GM18873 (cell line): ENCODE measurements at regions not wholly inside any gene's neighbourhood (a gene's known extent, or its start where the extent isn't known, plus 50 kb on each side); places are given as distances from the start of the nearest gene placed in this dataset.

Source experiments
- ATAC-seq: cut with Tn5 transposase; IDR thresholded peaks from one replicate; pipeline ENCODE4 v1.9.1; 2021; ENCODE audit warnings: mild to moderate bottlenecking, moderate library complexity, moderate number of reproducible peaks; ENCODE audit not compliant: unreplicated experiment, low FRiP score

GRCh38 chr6:41428336-41428995 is 93.1 kb downstream of the NCR2 start:
- ATAC-seq: no peak

GRCh38 chr6:41428996-41429421 is 93.6 kb downstream of the NCR2 start:
- ATAC-seq: no peak

- ATAC-seq: no peak
These were observed 94.4 kb downstream of the NCR2 start for GRCh38 chr6:41429506-41430504.

GRCh38 chr6:41430875-41431274 is 95.5 kb downstream of the NCR2 start:
- no peak for ATAC-seq

GRCh38 chr6:41432280-41432679 is 96.9 kb downstream of the NCR2 start:
- ATAC-seq: no peak

GRCh38 chr6:41434803-41435481 is 99.5 kb downstream of the NCR2 start:
- no peak for ATAC-seq

GRCh38 chr6:41437604-41438003 is 102.2 kb downstream of the NCR2 start:
- ATAC-seq: no peak

GRCh38 chr6:41438746-41439145 is 103.3 kb downstream of the NCR2 start:
- no peak for ATAC-seq

- peak; percentile 60 for ATAC-seq
These were observed 104.4 kb downstream of the NCR2 start for GRCh38 chr6:41439524-41440418.

- no peak for ATAC-seq
These were observed 105.2 kb upstream of the FOXP4 start for GRCh38 chr6:41440958-41441357.

- ATAC-seq: no peak
These were observed 104.4 kb upstream of the FOXP4 start for GRCh38 chr6:41441598-41442351.

- ATAC-seq: no peak
These were observed 103.9 kb upstream of the FOXP4 start for GRCh38 chr6:41442352-41442672.

GRCh38 chr6:41442800-41443501 is 103.2 kb upstream of the FOXP4 start:
- ATAC-seq: no peak

- ATAC-seq: no peak
These were observed 102.3 kb upstream of the FOXP4 start for GRCh38 chr6:41443616-41444525.

- no peak for ATAC-seq
These were observed 100.9 kb upstream of the FOXP4 start for GRCh38 chr6:41445261-41445660.

- ATAC-seq: no peak
These were observed 100.0 kb upstream of the FOXP4 start for GRCh38 chr6:41446132-41446531.

- ATAC-seq: no peak
These were observed 99.2 kb upstream of the FOXP4 start for GRCh38 chr6:41446907-41447545.
